B cell (primary cell): ENCODE measurements at regions not wholly inside any gene's neighbourhood (a gene's known extent, or its start where the extent isn't known, plus 50 kb on each side); places are given as distances from the start of the nearest gene placed in this dataset.

Experiments used
- ATAC-seq: fragments of 200-7000 bp; cut with Tn5 transposase; one replicate; pipeline ENCODE4 v1.10.0; 2021; ENCODE audit warnings: low read depth, mild to moderate bottlenecking, moderate number of reproducible peaks, moderate library complexity
- CTCF ChIA-PET: fragments of 350-600 bp; sonication (Branson Sonifier 250); formaldehyde crosslinking; loops from one replicate; lab custom pipeline; 2021; ENCODE audit warnings: antibody characterized with exemption, inconsistent platforms; lab: Charles Lee
- POLR2A ChIA-PET: fragments of 350-600 bp; sonication (Branson Sonifier 250); formaldehyde crosslinking; loops from one replicate; lab custom pipeline; 2021; ENCODE audit warnings: antibody characterized with exemption; lab: Charles Lee
- DNase-seq: peaks from one replicate; pipeline ENCODE4 v3.0.0; 2013
- H2AFZ ChIP-seq: 2 replicates; pipeline ENCODE4 v1.6.1; 2012; ENCODE audit warnings: mild to moderate bottlenecking, low read depth, low read length; ENCODE audit not compliant: insufficient read depth, poor library complexity, severe bottlenecking
- H3K27ac ChIP-seq, 2 donors: 1 replicate in 1 of 2; 2 replicates in 1 of 2; pipeline ENCODE4 v1.5.1; 2012 to 2013; ENCODE audit warnings: low read length in 2 of 2, mild to moderate bottlenecking in 2 of 2, moderate library complexity in 1 of 2
- H3K27me3 ChIP-seq, 4 experiments: fragments of 200-600 bp in 1 of 4; sonication (generic) in 1 of 4; replicated peaks in 1 of 4; 1 replicate in 2 of 4; 2 replicates in 2 of 4; pipeline versions ENCODE4 v1.6.1 to v1.7.0; 2013 to 2016; ENCODE audit warnings: low read length in 3 of 4, mild to moderate bottlenecking in 2 of 4, mixed read lengths in 1 of 4, moderate library complexity in 1 of 4; ENCODE audit not compliant: insufficient read depth in 4 of 4, control insufficient read depth in 3 of 4; ENCODE audit errors: control extremely low read depth in 1 of 4
- H3K36me3 ChIP-seq, 2 experiments: replicated peaks in 1 of 2; 1 replicate in 1 of 2; 2 replicates in 1 of 2; pipeline versions ENCODE4 v1.6.1 to v1.7.1; 2013; ENCODE audit warnings: low read length in 1 of 2; ENCODE audit not compliant: insufficient read depth in 2 of 2, control insufficient read depth in 1 of 2; ENCODE audit errors: control extremely low read depth in 1 of 2, extremely low read depth in 1 of 2
- H3K4me1 ChIP-seq, 2 donors: fragments of 200-600 bp in 1 of 2; sonication (generic) in 1 of 2; 1 replicate in 1 of 2; 2 replicates in 1 of 2; pipeline versions ENCODE4 v1.5.1 to v1.6.1; 2013 to 2017; ENCODE audit warnings: low read length in 2 of 2; ENCODE audit not compliant: control insufficient read depth in 2 of 2, insufficient read depth in 2 of 2
- H3K4me2 ChIP-seq: replicated peaks from 2 replicates; pipeline ENCODE3; 2012; ENCODE audit warnings: mild to moderate bottlenecking, low read depth, low read length; ENCODE audit not compliant: poor library complexity, severe bottlenecking
- H3K4me3 ChIP-seq, 5 experiments: fragments of 200-600 bp in 1 of 5; sonication (generic) in 1 of 5; 1 replicate in 3 of 5; 2 replicates in 2 of 5; pipeline versions ENCODE4 v1.5.1 to v1.7.0; 2011 to 2016; ENCODE audit warnings: low read length in 4 of 5, mild to moderate bottlenecking in 4 of 5, low read depth in 2 of 5, control low read depth in 1 of 5, moderate library complexity in 1 of 5; ENCODE audit not compliant: insufficient read depth in 1 of 5; ENCODE audit errors: control extremely low read depth in 1 of 5, extremely low read depth in 1 of 5
- H3K79me2 ChIP-seq: fragments of 200-600 bp; sonication (generic); one replicate; pipeline ENCODE4 v1.6.0; 2016; ENCODE audit warnings: low read length; ENCODE audit not compliant: control insufficient read depth, insufficient read depth
- H3K9ac ChIP-seq: fragments of 200-600 bp; sonication (generic); 2 replicates; pipeline ENCODE4 v1.6.1; 2017; ENCODE audit warnings: mild to moderate bottlenecking, low read length, moderate library complexity
- H3K9me3 ChIP-seq, 3 donors: one replicate each; pipeline versions ENCODE4 v1.6.1 to v1.7.1; 2013; ENCODE audit warnings: low read length in 2 of 3; ENCODE audit not compliant: control insufficient read depth in 2 of 3, insufficient read depth in 1 of 3; ENCODE audit errors: control extremely low read depth in 1 of 3
- H4K20me1 ChIP-seq: 2 replicates; pipeline ENCODE4 v1.6.0; 2012; ENCODE audit warnings: mild to moderate bottlenecking, low read length; ENCODE audit not compliant: insufficient read depth, control insufficient read depth, poor library complexity, severe bottlenecking
- H3K27ac Mint-ChIP-seq: one replicate; pipeline ENCODE4 v1.8.0; 2021; ENCODE audit warnings: mixed read lengths
- H3K27me3 Mint-ChIP-seq: one replicate; pipeline ENCODE4 v1.8.0; 2021; ENCODE audit warnings: mixed read lengths
- H3K4me1 Mint-ChIP-seq: one replicate; pipeline ENCODE4 v1.8.0; 2021; ENCODE audit warnings: mixed read lengths
- H3K4me3 Mint-ChIP-seq: one replicate; pipeline ENCODE4 v1.8.0; 2021; ENCODE audit warnings: mixed read lengths
- H3K9me3 Mint-ChIP-seq: one replicate; pipeline ENCODE4 v1.8.0; 2022; ENCODE audit warnings: mixed read lengths; ENCODE audit not compliant: insufficient read depth
- EZH2 ChIP-seq: IDR thresholded peaks from 2 replicates; pipeline ENCODE4 v1.6.1; 2012; ENCODE audit warnings: borderline replicate concordance, low read depth, mild to moderate bottlenecking, moderate library complexity, low read length; ENCODE audit not compliant: insufficient read depth, poor library complexity, severe bottlenecking
- WGBS: methylation state at CpG from one replicate; pipeline ENCODE4 v1.1.5; 2013; ENCODE audit warnings: missing lambda C conversion rate; ENCODE audit not compliant: insufficient coverage; 5-methylcytosine and 5-hydroxymethylcytosine counted together
- intact Hi-C: fragments of 100-400 bp; cut with micrococcal nuclease; formaldehyde crosslinking; loops from one replicate; pipeline ENCODE4 v1.10.0; 2022
- TF ChIP-seq, protein P1 (sequence below): fragments of 200-600 bp; IDR thresholded peaks from one replicate; pipeline ENCODE4 v1.8.0; 2022; ENCODE audit warnings: antibody characterized with exemption, mild to moderate bottlenecking

- WGBS = 44% methylated on average over 12 of the region's 16 CpGs
- Histone ChIP-seq H4K20me1 (no peaks in the 10 kb centered on the region), H3K4me2 (no peak overlapping the region), H3K27me3 (no peaks in the 10 kb centered on the region), H2AFZ (no peak overlapping the region), H3K36me3 (no peaks in the 10 kb centered on the region), H3K4me1 (no peaks in the 10 kb centered on the region), H3K4me3 (no peak overlapping the region), H3K79me2 (no peaks in the 10 kb centered on the region), H3K27ac (no peak overlapping the region), H3K9ac (no peak overlapping the region), H3K9me3 (peaks cover 0 to 6% (median 0%) of the 10 kb centered on the region in 3 donors)
- intact Hi-C loops = no loop called here
- POLR2A ChIA-PET = no interaction called here
- TF ChIP-seq EZH2 = no peak
- TF ChIP-seq, protein P1, sequence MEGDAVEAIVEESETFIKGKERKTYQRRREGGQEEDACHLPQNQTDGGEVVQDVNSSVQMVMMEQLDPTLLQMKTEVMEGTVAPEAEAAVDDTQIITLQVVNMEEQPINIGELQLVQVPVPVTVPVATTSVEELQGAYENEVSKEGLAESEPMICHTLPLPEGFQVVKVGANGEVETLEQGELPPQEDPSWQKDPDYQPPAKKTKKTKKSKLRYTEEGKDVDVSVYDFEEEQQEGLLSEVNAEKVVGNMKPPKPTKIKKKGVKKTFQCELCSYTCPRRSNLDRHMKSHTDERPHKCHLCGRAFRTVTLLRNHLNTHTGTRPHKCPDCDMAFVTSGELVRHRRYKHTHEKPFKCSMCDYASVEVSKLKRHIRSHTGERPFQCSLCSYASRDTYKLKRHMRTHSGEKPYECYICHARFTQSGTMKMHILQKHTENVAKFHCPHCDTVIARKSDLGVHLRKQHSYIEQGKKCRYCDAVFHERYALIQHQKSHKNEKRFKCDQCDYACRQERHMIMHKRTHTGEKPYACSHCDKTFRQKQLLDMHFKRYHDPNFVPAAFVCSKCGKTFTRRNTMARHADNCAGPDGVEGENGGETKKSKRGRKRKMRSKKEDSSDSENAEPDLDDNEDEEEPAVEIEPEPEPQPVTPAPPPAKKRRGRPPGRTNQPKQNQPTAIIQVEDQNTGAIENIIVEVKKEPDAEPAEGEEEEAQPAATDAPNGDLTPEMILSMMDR = no peak
- Mint-ChIP-seq H3K4me3 (no peak overlapping the region), H3K4me1 (no peaks in the 10 kb centered on the region), H3K9me3 (no peaks in the 10 kb centered on the region), H3K27ac (no peak overlapping the region), H3K27me3 (peaks cover 10% of the 10 kb centered on the region)
- CTCF ChIA-PET = no interaction called here
- ATAC-seq = no peak
- no peak for DNase-seq
Observed at GRCh38 chr10:117684672-117685211, 142.2 kb downstream of the EMX2 start.

- no peak overlapping the region for H3K9ac ChIP-seq
- H2AFZ ChIP-seq = no peak overlapping the region
- WGBS = 75% methylated on average over 3 of the region's 3 CpGs
- no peaks in the 10 kb centered on the region for H3K4me1 ChIP-seq
- no peak for TF ChIP-seq EZH2
- TF ChIP-seq, protein P1 = no peak
- H3K36me3 ChIP-seq = no peaks in the 10 kb centered on the region
- intact Hi-C loops = no loop called here
- ATAC-seq (no peak), DNase-seq (no peak)
- H3K9me3 Mint-ChIP-seq = no peaks in the 10 kb centered on the region
- H3K27me3 Mint-ChIP-seq = peaks cover 10% of the 10 kb centered on the region
- no peaks in the 10 kb centered on the region for H3K79me2 ChIP-seq
- H3K4me2 ChIP-seq = no peak overlapping the region
- H3K4me3 Mint-ChIP-seq = no peak overlapping the region
- CTCF ChIA-PET = no interaction called here
- no peaks in the 10 kb centered on the region for H3K27me3 ChIP-seq
- POLR2A ChIA-PET = no interaction called here
- H3K4me3 ChIP-seq = no peak overlapping the region
- no peak overlapping the region for H3K27ac Mint-ChIP-seq
- no peak overlapping the region for H3K27ac ChIP-seq
- H3K9me3 ChIP-seq = peaks cover 0 to 6% (median 0%) of the 10 kb centered on the region in 3 donors
- H3K4me1 Mint-ChIP-seq = no peaks in the 10 kb centered on the region
- H4K20me1 ChIP-seq = no peaks in the 10 kb centered on the region
Observed at GRCh38 chr10:117685431-117685830, 142.9 kb downstream of the EMX2 start.
